MM.1S (cell line): ENCODE measurements at regions not wholly inside any gene's neighbourhood (a gene's known extent, or its start where the extent isn't known, plus 50 kb on each side); places are given as distances from the start of the nearest gene placed in this dataset.

Experiments used
- DNase-seq: peaks from one replicate; pipeline ENCODE4 v3.0.0-alpha.2; 2015
- H2AFZ ChIP-seq: fragments of 300-600 bp; sonication (generic); 2 replicates; pipeline ENCODE4 v1.6.0; 2016; ENCODE audit warnings: antibody characterized with exemption, low read length
- H3F3A ChIP-seq: fragments of 300-600 bp; sonication (generic); 2 replicates; pipeline ENCODE4 v1.6.1; 2016; ENCODE audit warnings: mild to moderate bottlenecking, antibody characterized with exemption, low read length, moderate library complexity, mixed read lengths; ENCODE audit not compliant: insufficient read depth
- H3K27ac ChIP-seq: fragments of 300-600 bp; sonication (generic); 2 replicates; pipeline ENCODE4 v1.5.1; 2016; ENCODE audit warnings: mild to moderate bottlenecking, low read length
- H3K27me3 ChIP-seq: fragments of 300-600 bp; sonication (generic); replicated peaks from 2 replicates; pipeline ENCODE4 v1.6.0; 2016; ENCODE audit warnings: low read length; ENCODE audit not compliant: insufficient read depth
- H3K36me3 ChIP-seq: fragments of 300-600 bp; sonication (generic); replicated peaks from 2 replicates; pipeline ENCODE4 v1.6.1; 2016; ENCODE audit warnings: mild to moderate bottlenecking, low read length, mixed read lengths; ENCODE audit not compliant: insufficient read depth
- H3K4me1 ChIP-seq: fragments of 300-600 bp; sonication (generic); 2 replicates; pipeline ENCODE4 v1.6.1; 2016; ENCODE audit warnings: low read length, mixed read lengths
- H3K4me2 ChIP-seq: fragments of 300-600 bp; sonication (generic); 2 replicates; pipeline ENCODE4 v1.6.0; 2016; ENCODE audit warnings: low read depth, low read length
- H3K4me3 ChIP-seq: fragments of 300-600 bp; sonication (generic); 2 replicates; pipeline ENCODE4 v1.5.1; 2016; ENCODE audit warnings: low read length, mixed read lengths
- H3K79me2 ChIP-seq: fragments of 300-600 bp; sonication (generic); 2 replicates; pipeline ENCODE4 v1.6.1; 2016; ENCODE audit warnings: mixed run types, low read length, mixed read lengths
- H3K9ac ChIP-seq: fragments of 300-600 bp; sonication (generic); 2 replicates; pipeline ENCODE4 v1.6.1; 2016; ENCODE audit warnings: low read length, mixed read lengths
- H3K9me2 ChIP-seq: fragments of 300-600 bp; sonication (generic); replicated peaks from 2 replicates; pipeline ENCODE4 v1.6.1; 2016; ENCODE audit warnings: mild to moderate bottlenecking, low read length, mixed read lengths; ENCODE audit not compliant: insufficient read depth
- H3K9me3 ChIP-seq: fragments of 300-600 bp; sonication (generic); replicated peaks from 2 replicates; pipeline ENCODE4 v1.6.1; 2016; ENCODE audit warnings: mild to moderate bottlenecking, low read length, mixed read lengths; ENCODE audit not compliant: insufficient read depth
- H4K20me1 ChIP-seq: fragments of 300-600 bp; sonication (generic); 2 replicates; pipeline ENCODE4 v1.6.1; 2016; ENCODE audit warnings: mild to moderate bottlenecking, low read length, moderate library complexity, mixed read lengths; ENCODE audit not compliant: insufficient read depth
- CTCF ChIP-seq: fragments of 300-600 bp; sonication (generic); IDR thresholded peaks from 2 replicates; pipeline ENCODE4 v1.5.1; 2016; ENCODE audit warnings: antibody characterized with exemption, low read length, mixed read lengths
- EZH2 ChIP-seq: fragments of 300-600 bp; sonication (generic); optimal IDR thresholded peaks from 2 replicates; pipeline ENCODE3; 2017; ENCODE audit warnings: low read depth, mild to moderate bottlenecking, antibody characterized with exemption, low read length, mixed read lengths
- EZH2phosphoT487 ChIP-seq: fragments of 300-600 bp; sonication (generic); IDR thresholded peaks from 2 replicates; pipeline ENCODE4 v1.6.1; 2018; ENCODE audit warnings: antibody characterized with exemption, low read length

- H3K9ac ChIP-seq: no peak overlapping the region
- H3K79me2 ChIP-seq: no peaks in the 10 kb centered on the region
- H3K36me3 ChIP-seq: no peaks in the 10 kb centered on the region
- no peaks in the 10 kb centered on the region for H4K20me1 ChIP-seq
- TF ChIP-seq EZH2phosphoT487 (no peak), CTCF (no peak), EZH2 (no peak)
- no peak overlapping the region for H2AFZ ChIP-seq
- H3F3A ChIP-seq: no peaks in the 10 kb centered on the region
- H3K4me2 ChIP-seq: no peak overlapping the region
- no peaks in the 10 kb centered on the region for H3K4me1 ChIP-seq
- H3K27me3 ChIP-seq: no peaks in the 10 kb centered on the region
- H3K9me2 ChIP-seq: no peaks in the 10 kb centered on the region
- no peaks in the 10 kb centered on the region for H3K9me3 ChIP-seq
- H3K27ac ChIP-seq: no peak overlapping the region
- DNase-seq: no peak
- H3K4me3 ChIP-seq: no peak overlapping the region
Measured at GRCh38 chr13:89267734-89268133, 1596.6 kb downstream of the SLITRK5 start.

- no peak for DNase-seq
- Histone ChIP-seq H3K27me3 (no peaks in the 10 kb centered on the region), H3K4me1 (no peaks in the 10 kb centered on the region), H3K9ac (no peak overlapping the region), H3K36me3 (no peaks in the 10 kb centered on the region), H3K79me2 (no peaks in the 10 kb centered on the region), H3K9me3 (no peaks in the 10 kb centered on the region), H3K27ac (no peak overlapping the region), H3K4me3 (no peak overlapping the region), H3K9me2 (no peaks in the 10 kb centered on the region), H2AFZ (no peak overlapping the region), H3F3A (no peaks in the 10 kb centered on the region), H4K20me1 (no peaks in the 10 kb centered on the region), H3K4me2 (no peak overlapping the region)
- no peak for TF ChIP-seq CTCF
- no peak for TF ChIP-seq EZH2phosphoT487
- no peak for TF ChIP-seq EZH2
Measured at GRCh38 chr13:89269737-89270136, 1598.6 kb downstream of the SLITRK5 start.

GRCh38 chr13:89270736-89271135 is 1599.6 kb downstream of the SLITRK5 start:
- Histone ChIP-seq H3K27ac (no peak overlapping the region), H3K4me2 (no peak overlapping the region), H3K9me3 (no peaks in the 10 kb centered on the region), H3F3A (no peaks in the 10 kb centered on the region), H2AFZ (no peak overlapping the region), H3K4me3 (no peak overlapping the region), H3K79me2 (no peaks in the 10 kb centered on the region), H3K9ac (no peak overlapping the region), H3K9me2 (no peaks in the 10 kb centered on the region), H3K27me3 (no peaks in the 10 kb centered on the region), H4K20me1 (no peaks in the 10 kb centered on the region), H3K4me1 (no peaks in the 10 kb centered on the region), H3K36me3 (no peaks in the 10 kb centered on the region)
- no peak for DNase-seq
- TF ChIP-seq EZH2 (no peak), CTCF (no peak), EZH2phosphoT487 (no peak)
